HG03103 (cell line): ENCODE measurements at regions not wholly inside any gene's neighbourhood (a gene's known extent, or its start where the extent isn't known, plus 50 kb on each side); places are given as distances from the start of the nearest gene placed in this dataset.
"Not testable (repeated sequence)": the region's sequence is repeated elsewhere in the genome, so short reads cannot be mapped to it uniquely, and the experiment has no call there.

Experiments used
- ATAC-seq: cut with Tn5 transposase; IDR thresholded peaks from one replicate; pipeline ENCODE4 v1.9.1; 2021; ENCODE audit warnings: low read depth; ENCODE audit not compliant: unreplicated experiment

GRCh38 chr3:137713965-137714364, 50.1 kb upstream of the SOX14 start:
- ATAC-seq: not testable (repeated sequence)
